HFFc6 (cell line): ENCODE measurements at regions not wholly inside any gene's neighbourhood (a gene's known extent, or its start where the extent isn't known, plus 50 kb on each side); places are given as distances from the start of the nearest gene placed in this dataset.

ENCODE experiments used
- DNase-seq: peaks from one replicate; pipeline ENCODE4 v3.0.0-alpha.2; 2018
- H3K27ac Mint-ChIP-seq: 2 replicates; pipeline ENCODE4 v1.8.0; 2020; ENCODE audit warnings: mild to moderate bottlenecking, mixed read lengths
- H3K27me3 Mint-ChIP-seq: 2 replicates; pipeline ENCODE4 v1.8.0; 2021; ENCODE audit warnings: mild to moderate bottlenecking, moderate library complexity, mixed read lengths; ENCODE audit not compliant: insufficient read depth
- H3K36me3 Mint-ChIP-seq: 2 replicates; pipeline ENCODE4 v1.8.0; 2021; ENCODE audit warnings: low read depth, mixed read lengths
- H3K4me1 Mint-ChIP-seq: 2 replicates; pipeline ENCODE4 v1.8.0; 2020; ENCODE audit warnings: low read depth, mixed read lengths
- H3K4me3 Mint-ChIP-seq: 2 replicates; pipeline ENCODE4 v1.8.0; 2020; ENCODE audit warnings: mild to moderate bottlenecking, moderate library complexity, mixed read lengths
- H3K9me3 Mint-ChIP-seq: 2 replicates; pipeline ENCODE4 v1.8.0; 2020; ENCODE audit warnings: mild to moderate bottlenecking, mixed read lengths
- CTCF ChIP-seq: fragments of 200-600 bp; sonication (generic); IDR thresholded peaks from 2 replicates; pipeline ENCODE4 v1.5.0; 2021; ENCODE audit warnings: antibody characterized with exemption, mild to moderate bottlenecking

- no peaks in the 10 kb centered on the region for H3K36me3 Mint-ChIP-seq
- H3K4me3 Mint-ChIP-seq: no peak overlapping the region
- no peak overlapping the region for H3K27ac Mint-ChIP-seq
- TF ChIP-seq CTCF: no peak
- peaks cover 12% of the 10 kb centered on the region for H3K4me1 Mint-ChIP-seq
- peaks cover 6% of the 10 kb centered on the region; the same call in 1 of the 2 replicates for H3K27me3 Mint-ChIP-seq
- no peak for DNase-seq
- H3K9me3 Mint-ChIP-seq: no peaks in the 10 kb centered on the region
Observed at GRCh38 chr5:148769941-148770340, 56.5 kb upstream of the ADRB2 start.

- TF ChIP-seq CTCF: no peak
- H3K27me3 Mint-ChIP-seq: no peaks in the 10 kb centered on the region
- no peak overlapping the region for H3K27ac Mint-ChIP-seq
- H3K36me3 Mint-ChIP-seq: no peaks in the 10 kb centered on the region
- H3K4me3 Mint-ChIP-seq: no peak overlapping the region
- peaks cover 20% of the 10 kb centered on the region for H3K4me1 Mint-ChIP-seq
- no peak for DNase-seq
- H3K9me3 Mint-ChIP-seq: no peaks in the 10 kb centered on the region
Observed at GRCh38 chr5:148774313-148774712, 52.1 kb upstream of the ADRB2 start.

- DNase-seq: no peak
- Mint-ChIP-seq H3K27me3 (no peaks in the 10 kb centered on the region), H3K9me3 (no peaks in the 10 kb centered on the region), H3K27ac (no peak overlapping the region), H3K4me1 (peaks cover 20% of the 10 kb centered on the region), H3K4me3 (no peak overlapping the region), H3K36me3 (no peaks in the 10 kb centered on the region)
- TF ChIP-seq CTCF: no peak
Observed at GRCh38 chr5:148776261-148776660, 50.1 kb upstream of the ADRB2 start.
